T-helper 2 cell treated with Interferon-gamma antibody and Interleukin-4, amounts not matched to agents 5 μg/mL and 100 μg/mL, for 36 hours (primary cell): ENCODE measurements at regions not wholly inside any gene's neighbourhood (a gene's known extent, or its start where the extent isn't known, plus 50 kb on each side); places are given as distances from the start of the nearest gene placed in this dataset.

Experiments
- DNase-seq: peaks from one replicate; pipeline ENCODE4 v3.0.0; 2021; ENCODE audit warnings: low spot score
- H3K27ac Mint-ChIP-seq: one replicate; pipeline ENCODE4 v1.8.0; 2021; ENCODE audit warnings: mild to moderate bottlenecking, mixed read lengths
- H3K27me3 Mint-ChIP-seq: one replicate; pipeline ENCODE4 v1.8.0; 2021; ENCODE audit warnings: low read depth, mixed read lengths
- H3K36me3 Mint-ChIP-seq: one replicate; pipeline ENCODE4 v1.8.0; 2021; ENCODE audit warnings: low read depth, mixed read lengths
- H3K4me1 Mint-ChIP-seq: one replicate; pipeline ENCODE4 v1.8.0; 2021; ENCODE audit warnings: low read depth, mixed read lengths
- H3K4me3 Mint-ChIP-seq: one replicate; pipeline ENCODE4 v1.8.0; 2022; ENCODE audit warnings: mild to moderate bottlenecking, moderate library complexity, mixed read lengths
- H3K9me3 Mint-ChIP-seq: one replicate; pipeline ENCODE4 v1.8.0; 2021; ENCODE audit warnings: mixed read lengths

DNA sequence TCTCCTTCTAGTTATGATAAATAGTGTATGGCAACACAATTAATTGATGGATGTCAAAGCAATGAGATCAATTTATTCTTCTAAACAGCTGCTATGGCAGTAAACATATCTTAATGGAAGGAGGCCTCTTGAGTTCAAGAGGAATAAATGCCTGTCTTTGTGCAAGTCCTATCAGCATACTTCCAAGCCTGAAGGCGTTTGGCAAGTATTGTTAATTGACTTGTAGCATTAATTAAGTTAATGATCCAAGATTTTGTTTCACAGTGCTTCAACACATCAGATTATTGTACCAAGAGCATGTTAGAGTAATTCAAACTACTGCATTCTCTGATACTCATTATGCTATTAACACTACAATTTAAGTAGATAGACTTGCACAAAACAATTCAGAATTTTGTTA, 144.8 kb downstream of the FAT4 start:
- Mint-ChIP-seq H3K27ac (no peak overlapping the region), H3K36me3 (no peaks in the 10 kb centered on the region), H3K4me1 (no peaks in the 10 kb centered on the region), H3K4me3 (no peak overlapping the region), H3K9me3 (peaks cover 3% of the 10 kb centered on the region), H3K27me3 (no peaks in the 10 kb centered on the region)
- DNase-seq: no peak

DNA sequence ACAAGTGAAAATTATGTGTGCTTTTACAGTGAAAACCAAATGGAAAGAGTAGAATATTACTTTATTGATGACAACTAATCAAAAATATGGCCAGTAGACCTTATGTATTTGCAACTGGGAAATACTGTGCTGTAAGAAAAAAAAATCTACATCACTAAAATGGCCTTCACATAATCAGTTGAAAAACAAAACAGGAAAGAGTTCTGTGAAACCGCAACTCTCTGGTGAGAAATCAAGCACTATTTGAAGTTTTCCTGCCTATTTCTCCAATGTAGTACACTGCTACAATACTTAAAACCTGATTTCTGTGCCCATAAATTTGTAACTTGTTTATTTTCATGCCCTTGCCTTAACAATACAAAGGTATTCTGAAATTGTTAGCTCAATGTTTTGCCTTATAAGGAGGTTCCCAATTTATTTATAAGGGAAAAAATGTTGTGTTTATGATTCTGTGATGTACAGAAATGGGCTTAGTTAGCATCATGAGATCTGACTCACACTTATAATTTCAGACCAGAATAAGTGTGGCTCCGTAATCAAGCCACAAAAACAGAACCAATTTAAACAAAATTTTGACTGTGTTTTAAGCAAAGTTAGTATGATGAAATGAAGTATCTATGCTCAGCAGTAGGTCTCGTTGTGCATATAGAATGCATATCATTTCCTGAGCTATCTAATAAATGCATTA, 147.1 kb downstream of the FAT4 start:
- no peaks in the 10 kb centered on the region for H3K36me3 Mint-ChIP-seq
- H3K4me3 Mint-ChIP-seq: no peak overlapping the region
- H3K4me1 Mint-ChIP-seq: no peaks in the 10 kb centered on the region
- no peaks in the 10 kb centered on the region for H3K27me3 Mint-ChIP-seq
- H3K27ac Mint-ChIP-seq: no peak overlapping the region
- DNase-seq: no peak
- peaks cover 3% of the 10 kb centered on the region for H3K9me3 Mint-ChIP-seq

DNA sequence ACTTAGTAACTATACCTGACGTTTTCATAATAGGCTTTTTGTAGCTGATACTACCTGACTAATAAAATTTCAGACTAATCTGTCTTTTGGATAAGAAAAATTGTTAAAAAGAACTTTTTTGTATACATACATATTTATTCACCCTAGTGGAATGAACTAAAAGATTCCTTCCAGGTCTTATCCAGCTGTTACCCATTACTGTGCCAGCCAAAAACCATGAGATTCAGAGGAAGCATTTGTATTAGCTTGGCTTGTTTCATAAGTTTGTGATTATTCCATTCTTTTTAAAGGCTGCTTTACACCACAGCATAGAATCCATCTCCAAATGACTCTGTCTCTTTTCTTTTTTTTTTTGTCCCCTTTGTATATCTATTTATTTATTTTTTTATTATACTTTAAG, 149.4 kb downstream of the FAT4 start:
- no peak overlapping the region for H3K27ac Mint-ChIP-seq
- no peak overlapping the region for H3K4me3 Mint-ChIP-seq
- peaks cover 3% of the 10 kb centered on the region for H3K9me3 Mint-ChIP-seq
- no peaks in the 10 kb centered on the region for H3K36me3 Mint-ChIP-seq
- no peaks in the 10 kb centered on the region for H3K27me3 Mint-ChIP-seq
- H3K4me1 Mint-ChIP-seq: no peaks in the 10 kb centered on the region
- DNase-seq: no peak

DNA sequence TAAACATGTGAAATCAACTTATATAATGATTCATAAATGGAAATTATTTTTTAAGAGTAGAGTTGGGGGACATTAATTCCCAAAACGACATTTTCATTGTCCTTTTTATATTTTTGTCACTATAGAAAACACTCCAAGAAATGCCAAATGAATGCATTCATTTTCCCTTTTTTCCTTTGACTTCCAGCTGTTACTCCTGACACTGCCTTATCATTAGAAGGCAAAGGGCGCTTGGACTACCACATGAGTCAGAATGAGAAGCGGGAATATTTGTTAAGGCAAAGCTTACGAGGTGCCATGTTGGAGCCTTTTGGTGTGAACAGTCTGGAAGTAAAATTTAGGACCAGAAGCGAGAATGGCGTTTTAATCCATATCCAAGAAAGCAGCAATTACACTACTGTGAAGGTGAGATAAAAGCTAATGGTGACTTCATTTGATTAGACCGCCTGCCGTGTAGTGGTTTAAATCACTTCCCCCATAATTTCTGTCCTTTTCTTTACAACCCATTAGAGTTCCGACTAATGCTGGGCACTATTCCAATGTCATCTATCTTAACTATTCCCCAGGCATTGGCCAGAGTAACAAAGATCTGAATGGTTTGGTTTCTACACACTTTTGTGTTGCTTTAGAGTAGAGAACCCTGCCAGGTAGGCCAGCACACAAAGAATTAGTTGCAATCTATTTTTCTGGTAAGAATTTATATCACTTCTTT, 166.7 kb downstream of the FAT4 start:
- H3K4me3 Mint-ChIP-seq: no peak overlapping the region
- no peaks in the 10 kb centered on the region for H3K27me3 Mint-ChIP-seq

DNA sequence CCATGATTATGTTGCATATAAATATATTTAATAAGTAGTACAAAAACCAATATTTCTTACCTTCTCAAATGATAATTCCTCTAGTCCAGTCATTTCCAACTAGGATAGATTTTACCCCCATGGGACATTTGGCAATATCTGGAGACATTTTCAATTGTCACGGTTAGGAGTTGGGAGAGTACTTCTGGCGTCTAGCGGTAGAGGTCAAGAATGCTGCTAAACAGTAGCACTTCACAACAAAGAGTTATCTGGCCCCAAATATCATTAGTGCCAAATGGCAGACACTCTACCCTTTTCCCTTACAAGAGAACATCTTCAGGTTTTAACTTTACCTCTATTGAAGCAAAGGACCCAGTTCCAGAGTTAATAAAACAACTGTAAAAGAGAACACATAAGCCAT, 168.1 kb downstream of the FAT4 start:
- no peaks in the 10 kb centered on the region for H3K9me3 Mint-ChIP-seq
- no peak overlapping the region for H3K27ac Mint-ChIP-seq
- no peaks in the 10 kb centered on the region for H3K36me3 Mint-ChIP-seq
- DNase-seq: no peak
- H3K4me3 Mint-ChIP-seq: no peak overlapping the region
- no peaks in the 10 kb centered on the region for H3K4me1 Mint-ChIP-seq
- no peaks in the 10 kb centered on the region for H3K27me3 Mint-ChIP-seq

More for the DNA sequence above, 166.7 kb downstream of the FAT4 start:
- Mint-ChIP-seq H3K4me1 (no peaks in the 10 kb centered on the region), H3K9me3 (no peaks in the 10 kb centered on the region), H3K27ac (no peak overlapping the region), H3K36me3 (no peaks in the 10 kb centered on the region)
- no peak for DNase-seq

DNA sequence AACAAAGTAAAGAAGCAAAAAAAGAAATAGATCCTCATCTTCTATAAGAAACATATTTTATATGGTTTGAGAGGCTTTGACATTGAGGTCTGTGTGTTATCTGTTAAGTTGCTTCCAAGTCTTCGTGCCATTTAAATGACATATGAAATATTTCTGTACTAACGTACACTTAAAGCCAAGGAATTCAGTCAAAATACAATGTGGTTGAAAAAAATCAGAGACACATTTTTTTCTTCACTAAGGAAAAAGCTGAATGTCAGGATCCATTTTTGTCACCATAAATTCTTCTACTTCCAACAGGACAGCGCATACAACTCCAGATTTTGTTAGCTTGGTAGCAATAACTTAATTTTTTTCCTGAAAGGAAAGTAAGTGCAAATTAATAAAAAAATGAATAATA, 168.5 kb downstream of the FAT4 start:
- Mint-ChIP-seq H3K4me3 (no peak overlapping the region), H3K9me3 (peaks cover under 1% of the 10 kb centered on the region), H3K4me1 (no peaks in the 10 kb centered on the region), H3K27me3 (no peaks in the 10 kb centered on the region), H3K27ac (no peak overlapping the region), H3K36me3 (no peaks in the 10 kb centered on the region)
- DNase-seq: no peak

DNA sequence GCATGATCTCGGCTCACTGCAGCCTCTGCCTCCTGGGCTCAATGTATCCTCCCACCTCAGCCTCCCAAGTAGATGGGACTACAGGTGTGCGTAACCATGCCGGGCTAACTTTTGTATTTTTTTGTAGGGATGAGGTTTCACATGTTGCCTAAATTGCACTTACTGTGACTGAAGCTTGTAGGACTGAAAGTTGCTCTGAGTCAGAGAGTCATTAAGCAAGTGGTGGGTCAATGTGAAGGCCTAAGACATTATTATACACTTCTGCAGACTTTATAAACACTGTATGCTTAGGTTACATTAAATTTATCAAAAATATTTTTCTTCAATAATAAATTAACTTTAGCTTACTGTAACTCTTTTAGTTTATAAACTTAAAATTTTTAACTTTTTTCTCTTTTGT, 170.2 kb downstream of the FAT4 start:
- H3K9me3 Mint-ChIP-seq: peaks cover 7% of the 10 kb centered on the region
- no peak overlapping the region for H3K27ac Mint-ChIP-seq
- no peaks in the 10 kb centered on the region for H3K4me1 Mint-ChIP-seq
- DNase-seq: no peak
- H3K4me3 Mint-ChIP-seq: no peak overlapping the region
- H3K36me3 Mint-ChIP-seq: no peaks in the 10 kb centered on the region
- no peaks in the 10 kb centered on the region for H3K27me3 Mint-ChIP-seq

DNA sequence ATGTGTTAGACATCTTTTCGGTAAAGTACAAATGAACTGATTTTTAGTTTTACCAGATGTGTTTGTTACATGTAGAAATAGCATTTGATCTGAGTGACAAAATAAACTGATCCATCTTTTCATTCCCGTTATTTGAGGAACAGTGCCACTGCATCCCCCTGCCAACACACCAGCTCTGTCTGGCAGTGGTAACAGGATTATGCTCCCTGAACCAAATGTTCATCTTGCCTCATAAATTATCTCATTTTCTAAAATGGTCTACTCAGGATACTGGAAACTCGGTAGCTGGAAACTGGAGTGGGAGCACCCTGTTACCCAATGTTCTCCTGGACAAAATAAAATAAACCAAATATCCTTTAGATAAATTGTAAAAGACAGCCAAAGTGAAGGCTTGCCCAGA, 171.6 kb downstream of the FAT4 start:
- H3K36me3 Mint-ChIP-seq: no peaks in the 10 kb centered on the region

DNA sequence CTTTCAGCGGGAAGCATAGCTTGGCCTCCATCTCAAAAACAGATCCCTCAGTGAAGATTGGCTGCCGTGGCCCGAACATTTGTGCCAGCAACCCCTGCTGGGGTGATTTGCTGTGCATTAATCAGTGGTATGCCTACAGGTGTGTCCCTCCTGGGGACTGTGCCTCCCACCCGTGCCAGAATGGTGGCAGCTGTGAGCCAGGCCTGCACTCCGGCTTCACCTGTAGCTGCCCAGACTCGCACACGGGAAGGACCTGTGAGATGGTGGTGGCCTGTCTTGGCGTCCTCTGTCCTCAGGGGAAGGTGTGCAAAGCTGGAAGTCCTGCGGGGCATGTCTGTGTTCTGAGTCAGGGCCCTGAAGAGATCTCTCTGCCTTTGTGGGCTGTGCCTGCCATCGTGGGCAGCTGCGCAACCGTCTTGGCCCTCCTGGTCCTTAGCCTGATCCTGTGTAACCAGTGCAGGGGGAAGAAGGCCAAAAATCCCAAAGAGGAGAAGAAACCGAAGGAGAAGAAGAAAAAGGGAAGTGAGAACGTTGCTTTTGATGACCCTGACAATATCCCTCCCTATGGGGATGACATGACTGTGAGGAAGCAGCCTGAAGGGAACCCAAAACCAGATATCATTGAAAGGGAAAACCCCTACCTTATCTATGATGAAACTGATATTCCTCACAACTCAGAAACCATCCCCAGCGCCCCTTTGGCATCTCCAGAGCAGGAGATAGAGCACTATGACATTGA, 175.4 kb downstream of the FAT4 start:
- no peak for DNase-seq
- Mint-ChIP-seq H3K4me1 (no peaks in the 10 kb centered on the region), H3K36me3 (no peaks in the 10 kb centered on the region), H3K9me3 (peaks cover 7% of the 10 kb centered on the region), H3K27me3 (no peaks in the 10 kb centered on the region), H3K27ac (no peak overlapping the region), H3K4me3 (no peak overlapping the region)

More for the DNA sequence above, 171.6 kb downstream of the FAT4 start:
- Mint-ChIP-seq H3K27me3 (no peaks in the 10 kb centered on the region), H3K4me3 (no peak overlapping the region), H3K4me1 (no peaks in the 10 kb centered on the region), H3K9me3 (peaks cover 7% of the 10 kb centered on the region), H3K27ac (no peak overlapping the region)
- DNase-seq: no peak

DNA sequence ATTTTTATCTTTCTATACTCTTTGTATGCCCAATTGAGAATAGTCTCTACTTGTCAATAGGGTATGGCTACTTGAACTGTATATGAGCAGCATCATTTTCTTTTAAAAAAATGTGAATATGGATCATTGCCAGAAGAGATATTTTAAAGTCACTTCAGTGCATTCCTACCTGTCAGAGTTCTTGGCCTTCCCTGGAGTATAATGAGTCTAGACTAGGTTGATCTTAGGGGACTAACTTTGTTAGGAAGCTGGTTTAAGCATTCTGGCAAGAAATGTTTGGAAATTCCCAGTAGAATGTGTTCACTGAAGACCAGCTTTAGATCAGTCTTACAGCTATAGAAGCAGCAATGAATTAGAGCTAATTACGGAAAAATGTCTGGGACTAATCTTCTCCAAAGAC, 178.2 kb downstream of the FAT4 start:
- Mint-ChIP-seq H3K4me1 (no peaks in the 10 kb centered on the region), H3K27me3 (no peaks in the 10 kb centered on the region), H3K9me3 (peaks cover 7% of the 10 kb centered on the region), H3K27ac (no peak overlapping the region), H3K4me3 (no peak overlapping the region), H3K36me3 (no peaks in the 10 kb centered on the region)
- no peak for DNase-seq

DNA sequence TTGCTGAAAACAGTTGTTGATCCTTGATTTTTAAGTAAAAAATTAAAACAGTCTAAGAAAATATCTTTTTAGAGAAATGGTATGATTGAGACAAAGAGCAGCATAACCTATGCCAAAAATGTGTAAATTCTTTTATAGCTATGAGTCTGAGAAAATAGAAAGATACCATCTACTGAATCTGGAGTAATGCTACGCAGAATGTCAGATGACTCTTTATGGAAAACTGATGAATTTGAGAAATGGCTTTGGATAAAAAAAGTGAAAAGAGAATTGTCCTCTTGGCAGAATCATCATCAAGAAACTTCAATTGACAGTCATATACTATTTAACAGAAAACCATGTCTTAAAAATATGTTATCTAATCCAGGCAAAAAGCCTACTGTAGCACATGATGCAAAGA, 183.1 kb downstream of the FAT4 start:
- no peak for DNase-seq
- Mint-ChIP-seq H3K36me3 (no peaks in the 10 kb centered on the region), H3K4me3 (no peak overlapping the region), H3K27me3 (no peaks in the 10 kb centered on the region), H3K27ac (no peak overlapping the region), H3K9me3 (no peaks in the 10 kb centered on the region), H3K4me1 (no peaks in the 10 kb centered on the region)

DNA sequence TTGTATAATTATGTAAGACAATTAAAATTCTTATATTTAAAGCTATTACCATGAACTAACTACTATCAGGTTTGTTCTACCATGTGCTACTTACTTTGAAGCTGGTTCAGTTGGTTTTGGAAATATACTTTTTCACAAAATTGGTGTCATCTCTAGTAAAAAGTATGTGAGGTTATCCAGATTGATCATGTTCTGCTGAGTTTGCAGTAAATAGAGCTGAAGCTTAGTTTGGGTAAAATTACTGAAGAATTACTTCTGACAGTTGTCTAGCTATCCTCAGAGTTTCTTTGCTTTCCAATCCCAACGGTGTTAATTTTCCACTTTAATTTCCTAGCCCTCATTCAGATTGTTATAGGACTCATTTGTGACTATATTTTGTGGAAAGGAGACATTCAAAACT, 184.2 kb downstream of the FAT4 start:
- Mint-ChIP-seq H3K27me3 (no peaks in the 10 kb centered on the region), H3K4me3 (no peak overlapping the region), H3K9me3 (no peaks in the 10 kb centered on the region), H3K36me3 (no peaks in the 10 kb centered on the region), H3K27ac (no peak overlapping the region), H3K4me1 (no peaks in the 10 kb centered on the region)
- DNase-seq: no peak

DNA sequence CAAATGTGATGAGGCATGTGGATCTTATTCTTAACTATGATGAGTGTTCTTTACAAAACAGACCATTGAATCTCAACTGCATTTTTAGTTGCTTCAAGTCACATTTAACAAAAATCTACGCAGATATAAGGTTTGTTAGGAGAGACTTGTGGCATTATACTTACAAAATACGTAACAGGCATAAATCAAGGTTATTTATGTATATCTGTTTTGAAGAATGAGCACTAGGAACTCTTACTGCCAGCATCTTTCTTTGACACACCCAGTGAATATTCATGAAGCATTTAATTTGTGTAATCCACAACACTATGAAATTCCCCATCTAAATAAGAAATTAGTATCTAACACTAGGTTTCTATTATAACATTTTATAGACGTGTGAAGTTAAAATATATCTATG, 186.3 kb downstream of the FAT4 start:
- H3K4me1 Mint-ChIP-seq: no peaks in the 10 kb centered on the region
- DNase-seq: no peak
- no peaks in the 10 kb centered on the region for H3K36me3 Mint-ChIP-seq
- no peaks in the 10 kb centered on the region for H3K27me3 Mint-ChIP-seq
- H3K4me3 Mint-ChIP-seq: no peak overlapping the region
- no peak overlapping the region for H3K27ac Mint-ChIP-seq
- H3K9me3 Mint-ChIP-seq: no peaks in the 10 kb centered on the region

DNA sequence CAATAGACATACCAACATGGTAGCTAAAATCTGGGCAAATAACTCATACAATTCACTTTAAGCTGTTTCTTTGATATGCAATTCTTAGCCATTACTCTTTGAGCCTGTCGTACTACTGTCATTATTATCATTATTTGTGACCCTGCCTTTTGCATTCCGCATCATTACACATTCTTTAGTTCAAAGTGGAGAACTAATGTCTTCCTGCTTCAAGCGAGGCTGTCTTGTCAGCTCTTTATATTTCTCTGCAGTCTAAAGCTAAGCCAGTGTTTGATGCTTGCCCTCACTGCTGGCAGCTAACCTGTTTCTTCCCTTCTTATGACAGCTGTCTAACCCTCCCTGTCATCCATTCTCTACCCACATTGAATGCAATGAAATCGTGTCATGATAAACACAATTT, 186.8 kb downstream of the FAT4 start:
- Mint-ChIP-seq H3K9me3 (no peaks in the 10 kb centered on the region), H3K4me1 (no peaks in the 10 kb centered on the region), H3K27ac (no peak overlapping the region), H3K36me3 (no peaks in the 10 kb centered on the region), H3K4me3 (no peak overlapping the region), H3K27me3 (no peaks in the 10 kb centered on the region)
- DNase-seq: no peak
